A549 (cell line): ENCODE measurements at regions not wholly inside any gene's neighbourhood (a gene's known extent, or its start where the extent isn't known, plus 50 kb on each side); places are given as distances from the start of the nearest gene placed in this dataset.

Experiments used
- ATAC-seq, 2 experiments: fragments of 200-7000 bp in 1 of 2; fragments of >200 bp in 1 of 2; cut with Nextera tagmentation in 1 of 2; cut with Tn5 transposase in 1 of 2; 3 replicates each; pipeline versions ENCODE4 v1.8.0 to v1.9.1; 2018 to 2020; ENCODE audit warnings: mild to moderate bottlenecking in 1 of 2, moderate library complexity in 1 of 2
- CTCF ChIA-PET: fragments of 300-600 bp; sonication (Branson Sonifier 250); formaldehyde crosslinking; extraction: SDS; loops from one replicate; lab custom pipeline; 2021; ENCODE audit warnings: antibody characterized with exemption, inconsistent platforms; lab: Yijun Ruan, JAX
- POLR2A ChIA-PET: fragments of 350-600 bp; formaldehyde crosslinking; extraction: SDS; loops from one replicate; lab custom pipeline; 2021; ENCODE audit warnings: antibody characterized with exemption, inconsistent platforms; lab: Yijun Ruan, JAX
- DNase-seq, 2 experiments: peaks; one replicate each; pipeline versions ENCODE4 v3.0.0 to v3.0.0-alpha.2; 2011 to 2016; ENCODE audit warnings: low read depth in 1 of 2, low spot score in 1 of 2
- FAIRE-seq: peaks from 2 replicates; lab custom pipeline; 2011; peaks lifted over from hg19 to GRCh38; lab: Jason Lieb, UNC
- H3K27ac ChIP-seq, 2 experiments: fragments of >200 bp; sonication (Bioruptor Twin); formaldehyde crosslinking; 3 replicates each; pipeline ENCODE4 v1.5.1; 2016 to 2017
- H3K4me1 ChIP-seq: fragments of >200 bp; sonication (Bioruptor Twin); formaldehyde crosslinking; 3 replicates; pipeline ENCODE4 v1.6.1; 2016
- H3K4me2 ChIP-seq: fragments of >200 bp; sonication (Bioruptor Twin); formaldehyde crosslinking; 3 replicates; pipeline ENCODE4 v1.6.1; 2016
- H3K4me3 ChIP-seq: fragments of >200 bp; sonication (Bioruptor Twin); formaldehyde crosslinking; 3 replicates; pipeline ENCODE4 v1.5.1; 2016
- H3K9me3 ChIP-seq: fragments of >200 bp; sonication (Bioruptor Twin); formaldehyde crosslinking; 3 replicates; pipeline ENCODE4 v1.6.1; 2016
- BHLHE40 ChIP-seq: IDR thresholded peaks from 2 replicates; pipeline ENCODE4 v1.6.1; 2012; ENCODE audit warnings: low read depth, low read length, inconsistent platforms
- CBX8 ChIP-seq: fragments of 200-600 bp; sonication (generic); IDR thresholded peaks from 2 replicates; pipeline ENCODE4 v1.6.1; 2016
- CEBPB ChIP-seq, 2 experiments: fragments of >200 bp in 1 of 2; sonication (Bioruptor Twin) in 1 of 2; formaldehyde crosslinking in 1 of 2; IDR thresholded peaks; 2 replicates each; pipeline ENCODE4 v1.6.1; 2012 to 2016
- ESRRA ChIP-seq: fragments of 150-350 bp; IDR thresholded peaks from 2 replicates; pipeline ENCODE4 v1.6.1; 2014; ENCODE audit warnings: mild to moderate bottlenecking, low read length, borderline replicate concordance
- HDAC2 ChIP-seq: fragments of 200-600 bp; sonication (generic); IDR thresholded peaks from 2 replicates; pipeline ENCODE4 v1.6.1; 2016
- HES2 ChIP-seq: fragments of >200 bp; sonication (Bioruptor Twin); formaldehyde crosslinking; IDR thresholded peaks from 2 replicates; pipeline ENCODE4 v1.6.1; 2016
- HOXA7 ChIP-seq: fragments of 250-450 bp; sonication (Bioruptor Pico); IDR thresholded peaks from 2 replicates; pipeline ENCODE4 v1.5.0; 2020; ENCODE audit warnings: mild to moderate bottlenecking, moderate library complexity
- JUN ChIP-seq, 2 experiments: fragments of >200 bp; sonication (Bioruptor Twin); formaldehyde crosslinking; IDR thresholded peaks; 2 replicates in 1 of 2; 3 replicates in 1 of 2; pipeline ENCODE4 v1.6.1; 2016 to 2017
- JUNB ChIP-seq: fragments of >200 bp; sonication (Bioruptor Twin); formaldehyde crosslinking; IDR thresholded peaks from 2 replicates; pipeline ENCODE4 v1.6.1; 2016
- MYC ChIP-seq: IDR thresholded peaks from 2 replicates; pipeline ENCODE4 v1.6.1; 2012; ENCODE audit warnings: mild to moderate bottlenecking, inconsistent platforms, low read length, improper control_type of control experiment, borderline replicate concordance
- PHF8 ChIP-seq: fragments of 200-600 bp; sonication (generic); IDR thresholded peaks from 2 replicates; pipeline ENCODE4 v1.6.1; 2016; ENCODE audit warnings: low read depth, mild to moderate bottlenecking, antibody characterized with exemption, moderate library complexity, borderline replicate concordance
- POLR2AphosphoS2 ChIP-seq: conservative IDR thresholded peaks from 2 replicates; pipeline ENCODE4 v1.6.1; 2012; ENCODE audit warnings: low read length, improper control_type of control experiment, inconsistent platforms
- RCOR1 ChIP-seq: fragments of 150-350 bp; IDR thresholded peaks from 2 replicates; pipeline ENCODE4 v1.6.1; 2014; ENCODE audit warnings: antibody characterized with exemption, low read length, low read depth
- RFX5 ChIP-seq: fragments of 450-650 bp; IDR thresholded peaks from 2 replicates; pipeline ENCODE4 v1.7.1; 2014; ENCODE audit warnings: antibody characterized with exemption, mild to moderate bottlenecking, moderate library complexity
- RNF2 ChIP-seq: fragments of 200-600 bp; sonication (generic); IDR thresholded peaks from 2 replicates; pipeline ENCODE4 v1.6.1; 2016; ENCODE audit warnings: low read depth, mild to moderate bottlenecking, antibody characterized with exemption, moderate library complexity, borderline replicate concordance
- TP53 ChIP-seq: fragments of 250-450 bp; sonication (Bioruptor Pico); IDR thresholded peaks from 2 replicates; pipeline ENCODE4 v1.5.0; 2021; ENCODE audit warnings: mild to moderate bottlenecking, moderate library complexity
- WGBS: methylation state at CpG from one replicate; pipeline ENCODE4 v1.1.6; 2017; ENCODE audit errors: missing lambda C conversion rate; 5-methylcytosine and 5-hydroxymethylcytosine counted together

GRCh38 chr6:17225767-17226630 lies 55.2 kb upstream of the RBM24 start:
- ATAC-seq: no peak
- Histone ChIP-seq H3K4me1 (no peaks in the 10 kb centered on the region), H3K27ac (no peak overlapping the region), H3K9me3 (no peaks in the 10 kb centered on the region), H3K4me3 (no peak overlapping the region), H3K4me2 (no peak overlapping the region)
- no peak for TF ChIP-seq HDAC2
- TF ChIP-seq RNF2: no peak
- no peak for TF ChIP-seq JUNB
- no peak for TF ChIP-seq HES2
- TF ChIP-seq POLR2AphosphoS2: no peak
- no peak for TF ChIP-seq JUN (IDR thresholded peaks at IDR 0.05)
- ChIA-PET CTCF (no interaction called here), POLR2A (no interaction called here)
- FAIRE-seq: no peak
- 34% methylated on average over 3 of the region's 3 CpGs for WGBS
- DNase-seq: no peak

- Histone ChIP-seq H3K4me2 (no peak overlapping the region), H3K9me3 (no peaks in the 10 kb centered on the region), H3K27ac (no peak overlapping the region), H3K4me1 (no peaks in the 10 kb centered on the region), H3K4me3 (no peak overlapping the region)
- ATAC-seq (no peak), FAIRE-seq (no peak), DNase-seq (no peak)
- TF ChIP-seq TP53 (CRISPR knock-in tag): no peak
- no peak for TF ChIP-seq RFX5
- TF ChIP-seq POLR2AphosphoS2: no peak
- TF ChIP-seq RCOR1: no peak
- 82% methylated on average over 2 of the region's 2 CpGs for WGBS
- ChIA-PET POLR2A (no interaction called here), CTCF (no interaction called here)
These were observed 54.4 kb upstream of the RBM24 start for GRCh38 chr6:17226786-17227233.

GRCh38 chr6:17227403-17227802 lies 53.8 kb upstream of the RBM24 start:
- ATAC-seq (no peak), FAIRE-seq (no peak), DNase-seq (no peak)
- no peaks in the 10 kb centered on the region for H3K4me1 ChIP-seq
- WGBS: 95% methylated on average over 4 of the region's 4 CpGs
- no peak overlapping the region for H3K27ac ChIP-seq
- TF ChIP-seq CBX8 (no peak), PHF8 (no peak), CEBPB (IDR thresholded peaks at IDR 0.05) (no peak), HOXA7 (CRISPR knock-in tag) (no peak), ESRRA (no peak), BHLHE40 (no peak), MYC (no peak)
- H3K9me3 ChIP-seq: no peaks in the 10 kb centered on the region
- ChIA-PET CTCF (no interaction called here), POLR2A (no interaction called here)
- no peak overlapping the region for H3K4me3 ChIP-seq
- no peak overlapping the region for H3K4me2 ChIP-seq
